DND-41 (cell line): ENCODE measurements at regions not wholly inside any gene's neighbourhood (a gene's known extent, or its start where the extent isn't known, plus 50 kb on each side); places are given as distances from the start of the nearest gene placed in this dataset.

Experiments used
- ATAC-seq: fragments of 200-7000 bp; cut with Tn5 transposase; 3 replicates; pipeline ENCODE4 v1.9.1; 2021; ENCODE audit warnings: low read depth; ENCODE audit not compliant: insufficient read depth
- DNase-seq: peaks from one replicate; pipeline ENCODE4 v3.0.0-alpha.2; 2020
- H2AFZ ChIP-seq: 2 replicates; pipeline ENCODE4 v1.6.0; 2012; ENCODE audit warnings: low read depth, low read length
- H3K27ac ChIP-seq: 2 replicates; pipeline ENCODE4 v1.5.1; 2012; ENCODE audit warnings: low read length, inconsistent platforms
- H3K27me3 ChIP-seq: fragments of 200-600 bp; sonication (generic); 2 replicates; pipeline ENCODE4 v1.6.0; 2012; ENCODE audit warnings: low read length, mild to moderate bottlenecking, inconsistent platforms; ENCODE audit not compliant: insufficient read depth, poor library complexity
- H3K36me3 ChIP-seq: 2 replicates; pipeline ENCODE4 v1.5.1; 2012; ENCODE audit warnings: low read length, inconsistent platforms; ENCODE audit not compliant: insufficient read depth
- H3K4me1 ChIP-seq: 2 replicates; pipeline ENCODE4 v1.5.1; 2012; ENCODE audit warnings: mild to moderate bottlenecking, low read length; ENCODE audit not compliant: insufficient read depth
- H3K4me2 ChIP-seq: 2 replicates; pipeline ENCODE4 v1.6.0; 2012; ENCODE audit warnings: mild to moderate bottlenecking, moderate library complexity, low read length, inconsistent platforms; ENCODE audit not compliant: insufficient read depth
- H3K4me3 ChIP-seq, 2 experiments: fragments of 200-600 bp in 1 of 2; shearing (Covaris generic) in 1 of 2; 2 replicates each; pipeline ENCODE4 v1.5.1; 2012 to 2016; ENCODE audit warnings: inconsistent platforms in 2 of 2, low read length in 2 of 2, mild to moderate bottlenecking in 2 of 2, low read depth in 1 of 2, moderate library complexity in 1 of 2
- H3K79me2 ChIP-seq: 2 replicates; pipeline ENCODE4 v1.6.0; 2012; ENCODE audit warnings: low read length, inconsistent platforms; ENCODE audit not compliant: insufficient read depth
- H3K9ac ChIP-seq: 2 replicates; pipeline ENCODE4 v1.6.0; 2012; ENCODE audit warnings: low read depth, mild to moderate bottlenecking, inconsistent platforms, low read length, moderate library complexity
- H3K9me3 ChIP-seq: 2 replicates; pipeline ENCODE4 v1.5.1; 2012; ENCODE audit warnings: low read length, moderate library complexity, mild to moderate bottlenecking, inconsistent platforms; ENCODE audit not compliant: insufficient read depth, severe bottlenecking
- H4K20me1 ChIP-seq: 2 replicates; pipeline ENCODE4 v1.6.0; 2012; ENCODE audit warnings: low read length; ENCODE audit not compliant: insufficient read depth
- CTCF ChIP-seq: IDR thresholded peaks from 2 replicates; pipeline ENCODE4 v1.5.1; 2012; ENCODE audit warnings: borderline replicate concordance, low read length, moderate library complexity, mild to moderate bottlenecking; ENCODE audit not compliant: poor library complexity, severe bottlenecking; ENCODE audit errors: extremely low read depth
- EZH2 ChIP-seq: IDR thresholded peaks from 3 replicates; pipeline ENCODE4 v1.6.1; 2012; ENCODE audit warnings: borderline replicate concordance, low read depth, mild to moderate bottlenecking, moderate library complexity, low read length, inconsistent platforms; ENCODE audit not compliant: severe bottlenecking

GRCh38 chr2:187853381-187853791, 299.2 kb upstream of the TFPI start:
- no peak overlapping the region for H2AFZ ChIP-seq
- no peak for TF ChIP-seq EZH2
- no peak overlapping the region for H3K9ac ChIP-seq
- H3K4me1 ChIP-seq = no peaks in the 10 kb centered on the region
- no peak overlapping the region for H3K4me3 ChIP-seq
- H3K36me3 ChIP-seq = no peaks in the 10 kb centered on the region
- no peaks in the 10 kb centered on the region for H3K9me3 ChIP-seq
- H3K4me2 ChIP-seq = no peak overlapping the region
- H4K20me1 ChIP-seq = no peaks in the 10 kb centered on the region
- H3K27ac ChIP-seq = no peak overlapping the region
- ATAC-seq (no peak), DNase-seq (no peak)
- H3K27me3 ChIP-seq = no peaks in the 10 kb centered on the region
- H3K79me2 ChIP-seq = no peaks in the 10 kb centered on the region

GRCh38 chr2:187854801-187855200, 300.6 kb upstream of the TFPI start:
- H3K79me2 ChIP-seq = no peaks in the 10 kb centered on the region
- no peak overlapping the region for H3K4me2 ChIP-seq
- no peak overlapping the region for H3K4me3 ChIP-seq
- H3K27me3 ChIP-seq = no peaks in the 10 kb centered on the region
- ATAC-seq = no peak
- H3K9ac ChIP-seq = no peak overlapping the region
- DNase-seq = no peak
- H3K4me1 ChIP-seq = no peaks in the 10 kb centered on the region
- H4K20me1 ChIP-seq = no peaks in the 10 kb centered on the region
- no peaks in the 10 kb centered on the region for H3K36me3 ChIP-seq
- TF ChIP-seq CTCF = no peak
- TF ChIP-seq EZH2 = no peak
- H2AFZ ChIP-seq = no peak overlapping the region
- H3K9me3 ChIP-seq = no peaks in the 10 kb centered on the region
- no peak overlapping the region for H3K27ac ChIP-seq

GRCh38 chr2:187855689-187856088, 301.5 kb upstream of the TFPI start:
- Histone ChIP-seq H3K9ac (no peak overlapping the region), H3K79me2 (no peaks in the 10 kb centered on the region), H3K4me3 (no peak overlapping the region), H3K9me3 (no peaks in the 10 kb centered on the region), H2AFZ (no peak overlapping the region), H3K36me3 (no peaks in the 10 kb centered on the region), H3K27me3 (no peaks in the 10 kb centered on the region), H3K27ac (no peak overlapping the region), H4K20me1 (no peaks in the 10 kb centered on the region), H3K4me1 (no peaks in the 10 kb centered on the region), H3K4me2 (no peak overlapping the region)
- TF ChIP-seq EZH2 (no peak), CTCF (no peak)
- DNase-seq (no peak), ATAC-seq (no peak)

DNA sequence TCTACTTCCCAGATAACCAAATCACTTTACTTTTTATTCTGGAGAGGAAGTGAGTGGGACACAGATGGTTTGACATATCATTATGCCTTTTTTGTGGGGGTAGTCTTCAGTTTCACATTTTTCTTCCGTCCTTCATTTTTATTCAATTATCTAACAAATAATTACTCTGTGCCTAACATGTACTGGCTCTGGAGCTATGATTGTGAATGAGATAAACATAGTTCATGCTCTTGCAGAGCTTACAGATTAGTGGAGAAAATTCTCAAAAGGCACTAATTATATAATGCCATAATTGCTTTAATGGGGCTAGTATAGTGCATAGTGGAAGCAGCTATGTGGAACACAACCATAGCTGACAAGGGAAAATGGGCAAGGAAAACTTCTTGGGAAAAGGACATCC, 303.6 kb upstream of the TFPI start:
- Histone ChIP-seq H3K4me1 (no peaks in the 10 kb centered on the region), H2AFZ (no peak overlapping the region)
- no peak for ATAC-seq

More for the DNA sequence above, 303.6 kb upstream of the TFPI start:
- TF ChIP-seq CTCF = no peak
- no peak for TF ChIP-seq EZH2
- Histone ChIP-seq H4K20me1 (no peaks in the 10 kb centered on the region), H3K9me3 (no peaks in the 10 kb centered on the region), H3K27ac (no peak overlapping the region), H3K9ac (no peak overlapping the region), H3K27me3 (no peaks in the 10 kb centered on the region), H3K36me3 (no peaks in the 10 kb centered on the region), H3K79me2 (no peaks in the 10 kb centered on the region), H3K4me3 (no peak overlapping the region), H3K4me2 (no peak overlapping the region)
- DNase-seq = no peak
